ENCODE measurements at regions not wholly inside any gene's neighbourhood (a gene's known extent, or its start where the extent isn't known, plus 50 kb on each side); places are given as distances from the start of the nearest gene placed in this dataset.

DNA sequence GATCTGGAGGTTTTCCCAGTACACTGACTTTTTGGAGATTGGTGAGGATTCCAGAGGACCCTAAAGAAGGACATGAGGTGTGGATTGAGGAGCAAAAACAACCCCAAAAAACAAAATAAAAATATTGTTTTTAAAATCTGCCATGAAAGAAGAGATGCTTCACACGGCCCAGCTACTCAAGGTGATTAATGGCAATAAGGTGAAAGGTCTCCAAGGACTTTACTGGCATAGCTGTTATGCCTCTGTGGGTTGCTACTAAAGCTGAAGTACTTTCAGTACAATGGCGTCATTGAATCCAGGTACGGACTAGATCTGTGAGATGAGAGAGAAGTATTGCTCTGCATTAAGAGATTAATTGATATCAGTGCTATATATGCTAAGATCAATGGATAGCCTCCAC, 606.4 kb downstream of the TDRD15 start:
- TF ChIP-seq, protein P1, sequence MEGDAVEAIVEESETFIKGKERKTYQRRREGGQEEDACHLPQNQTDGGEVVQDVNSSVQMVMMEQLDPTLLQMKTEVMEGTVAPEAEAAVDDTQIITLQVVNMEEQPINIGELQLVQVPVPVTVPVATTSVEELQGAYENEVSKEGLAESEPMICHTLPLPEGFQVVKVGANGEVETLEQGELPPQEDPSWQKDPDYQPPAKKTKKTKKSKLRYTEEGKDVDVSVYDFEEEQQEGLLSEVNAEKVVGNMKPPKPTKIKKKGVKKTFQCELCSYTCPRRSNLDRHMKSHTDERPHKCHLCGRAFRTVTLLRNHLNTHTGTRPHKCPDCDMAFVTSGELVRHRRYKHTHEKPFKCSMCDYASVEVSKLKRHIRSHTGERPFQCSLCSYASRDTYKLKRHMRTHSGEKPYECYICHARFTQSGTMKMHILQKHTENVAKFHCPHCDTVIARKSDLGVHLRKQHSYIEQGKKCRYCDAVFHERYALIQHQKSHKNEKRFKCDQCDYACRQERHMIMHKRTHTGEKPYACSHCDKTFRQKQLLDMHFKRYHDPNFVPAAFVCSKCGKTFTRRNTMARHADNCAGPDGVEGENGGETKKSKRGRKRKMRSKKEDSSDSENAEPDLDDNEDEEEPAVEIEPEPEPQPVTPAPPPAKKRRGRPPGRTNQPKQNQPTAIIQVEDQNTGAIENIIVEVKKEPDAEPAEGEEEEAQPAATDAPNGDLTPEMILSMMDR (conservative IDR thresholded peaks at IDR 0.05 in 1 of 2, IDR thresholded peaks at IDR 0.05 in 1 of 2; ENCODE audit: low read depth in 1 of 2, low read length in 2 of 2) = no peak
- no peak for TF ChIP-seq EZH2 (IDR thresholded peaks at IDR 0.05; ENCODE audit: low read length, missing control alignments)
